ENCODE measurements at regions not wholly inside any gene's neighbourhood (a gene's known extent, or its start where the extent isn't known, plus 50 kb on each side); places are given as distances from the start of the nearest gene placed in this dataset.
"Not testable (repeated sequence)": the region's sequence is repeated elsewhere in the genome, so short reads cannot be mapped to it uniquely, and the experiment has no call there.

DNA sequence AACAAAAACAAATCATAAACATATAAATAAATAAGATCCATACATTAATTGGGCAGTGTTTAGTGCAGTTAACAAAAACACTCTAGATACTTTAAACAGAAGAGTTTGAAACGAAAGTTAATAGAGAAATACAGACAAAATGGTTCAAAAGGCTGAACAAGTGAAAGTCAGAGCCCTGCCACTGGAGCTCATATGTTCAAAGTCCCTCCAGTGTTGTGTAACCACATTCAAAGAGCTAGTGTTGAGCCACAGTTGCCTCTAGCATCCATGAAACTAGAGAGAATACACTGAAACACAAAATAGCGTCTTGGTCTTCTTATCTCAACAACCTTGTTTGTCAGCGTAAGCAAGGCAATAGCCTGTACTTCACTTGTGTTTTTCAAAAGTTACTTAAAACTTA, 1309.8 kb upstream of the NRXN1 start:
- POLR2A ChIA-PET: interaction anchor here (0.7 kb wide), 1 partner anchor 32 kb away, joined by 3 read pairs; no protein-coding TSS in a partner anchor
- intact Hi-C loops (cut with micrococcal nuclease): no loop called here
- BruUV-seq (replicated peaks): no TSS peak
- CTCF ChIA-PET: interaction anchor here (0.5 to 0.6 kb wide), 2 partner anchors 18 to 647 kb away, joined by 3 to 4 read pairs; no protein-coding TSS in a partner anchor
- DNase-seq (ENCODE audit: unreplicated experiment): no peak
- Mint-ChIP-seq H3K27ac (ENCODE audit: low read depth, unreplicated experiment) (no peak overlapping the region), H3K27me3 (ENCODE audit: insufficient read depth, unreplicated experiment) (no peaks in the 10 kb centered on the region), H3K9me3 (ENCODE audit: unreplicated experiment) (no peaks in the 10 kb centered on the region), H3K4me1 (ENCODE audit: insufficient read depth, unreplicated experiment) (peaks cover 6% of the 10 kb centered on the region), H3K36me3 (ENCODE audit: insufficient read depth, unreplicated experiment) (no peaks in the 10 kb centered on the region), H3K4me3 (ENCODE audit: unreplicated experiment) (no peak overlapping the region)
- TF ChIP-seq, protein P1, sequence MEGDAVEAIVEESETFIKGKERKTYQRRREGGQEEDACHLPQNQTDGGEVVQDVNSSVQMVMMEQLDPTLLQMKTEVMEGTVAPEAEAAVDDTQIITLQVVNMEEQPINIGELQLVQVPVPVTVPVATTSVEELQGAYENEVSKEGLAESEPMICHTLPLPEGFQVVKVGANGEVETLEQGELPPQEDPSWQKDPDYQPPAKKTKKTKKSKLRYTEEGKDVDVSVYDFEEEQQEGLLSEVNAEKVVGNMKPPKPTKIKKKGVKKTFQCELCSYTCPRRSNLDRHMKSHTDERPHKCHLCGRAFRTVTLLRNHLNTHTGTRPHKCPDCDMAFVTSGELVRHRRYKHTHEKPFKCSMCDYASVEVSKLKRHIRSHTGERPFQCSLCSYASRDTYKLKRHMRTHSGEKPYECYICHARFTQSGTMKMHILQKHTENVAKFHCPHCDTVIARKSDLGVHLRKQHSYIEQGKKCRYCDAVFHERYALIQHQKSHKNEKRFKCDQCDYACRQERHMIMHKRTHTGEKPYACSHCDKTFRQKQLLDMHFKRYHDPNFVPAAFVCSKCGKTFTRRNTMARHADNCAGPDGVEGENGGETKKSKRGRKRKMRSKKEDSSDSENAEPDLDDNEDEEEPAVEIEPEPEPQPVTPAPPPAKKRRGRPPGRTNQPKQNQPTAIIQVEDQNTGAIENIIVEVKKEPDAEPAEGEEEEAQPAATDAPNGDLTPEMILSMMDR (IDR thresholded peaks at IDR 0.05; ENCODE audit: unreplicated experiment): no peak

DNA sequence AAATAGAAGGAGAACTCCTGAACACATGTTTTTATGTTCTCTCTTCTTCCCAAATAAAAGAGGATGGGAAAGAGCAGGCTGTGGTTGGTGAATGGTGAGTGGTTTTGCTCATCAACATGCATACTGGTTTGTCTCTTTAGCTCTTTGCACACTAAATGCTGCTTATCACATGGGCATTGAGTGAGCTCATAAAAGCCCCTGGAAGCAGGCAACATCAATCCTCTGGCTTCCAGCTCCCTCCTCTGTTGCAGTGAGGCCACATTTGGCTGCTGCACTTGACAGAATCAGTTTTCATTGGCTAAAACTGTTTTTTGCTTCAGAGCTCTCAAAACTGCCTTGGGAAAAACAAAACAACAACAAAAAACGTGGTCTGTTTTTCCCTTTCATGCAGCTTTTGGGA, 1308.2 kb upstream of the NRXN1 start:
- no peaks in the 10 kb centered on the region for H3K27me3 Mint-ChIP-seq (ENCODE audit: insufficient read depth, unreplicated experiment)
- ChIA-PET POLR2A (no interaction called here), CTCF (no interaction called here)
- peaks cover 6% of the 10 kb centered on the region for H3K4me1 Mint-ChIP-seq (ENCODE audit: insufficient read depth, unreplicated experiment)
- intact Hi-C loops (cut with micrococcal nuclease): no loop called here
- no peaks in the 10 kb centered on the region for H3K36me3 Mint-ChIP-seq (ENCODE audit: insufficient read depth, unreplicated experiment)
- no peaks in the 10 kb centered on the region for H3K9me3 Mint-ChIP-seq (ENCODE audit: unreplicated experiment)
- H3K4me3 Mint-ChIP-seq (ENCODE audit: unreplicated experiment): no peak overlapping the region
- BruUV-seq (replicated peaks): no TSS peak
- TF ChIP-seq, protein P1 (IDR thresholded peaks at IDR 0.05; ENCODE audit: unreplicated experiment): no peak
- DNase-seq (ENCODE audit: unreplicated experiment): no peak
- H3K27ac Mint-ChIP-seq (ENCODE audit: low read depth, unreplicated experiment): no peak overlapping the region

DNA sequence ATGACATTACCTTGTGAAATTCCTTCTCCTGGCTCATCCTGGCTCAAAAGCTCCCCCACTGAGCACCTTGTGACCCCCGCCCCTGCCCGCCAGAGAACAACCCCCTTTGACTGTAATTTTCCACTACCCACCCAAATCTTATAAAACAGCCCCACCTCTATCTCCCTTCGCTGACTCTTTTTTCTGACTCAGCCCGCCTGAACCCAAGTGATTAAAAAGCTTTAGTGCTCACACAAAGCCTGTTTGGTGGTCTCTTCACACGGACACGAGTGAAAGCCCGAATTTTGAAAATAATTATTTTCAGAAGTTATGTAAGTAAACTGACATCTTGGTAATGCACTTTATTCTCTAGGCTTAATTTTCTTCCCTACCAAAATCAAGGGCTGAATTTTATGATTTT, 1305.9 kb upstream of the NRXN1 start:
- DNase-seq (ENCODE audit: unreplicated experiment); H3K4me1 Mint-ChIP-seq (ENCODE audit: insufficient read depth, unreplicated experiment); H3K4me3 Mint-ChIP-seq (ENCODE audit: unreplicated experiment); H3K36me3 Mint-ChIP-seq (ENCODE audit: insufficient read depth, unreplicated experiment); BruUV-seq (replicated peaks); POLR2A ChIA-PET; H3K27ac Mint-ChIP-seq (ENCODE audit: low read depth, unreplicated experiment); H3K27me3 Mint-ChIP-seq (ENCODE audit: insufficient read depth, unreplicated experiment); H3K9me3 Mint-ChIP-seq (ENCODE audit: unreplicated experiment); intact Hi-C loops (cut with micrococcal nuclease): not testable (repeated sequence)
- CTCF ChIA-PET: interaction anchor here (0.8 kb wide), 1 partner anchor 10 kb away, joined by 3 read pairs; no protein-coding TSS in a partner anchor

DNA sequence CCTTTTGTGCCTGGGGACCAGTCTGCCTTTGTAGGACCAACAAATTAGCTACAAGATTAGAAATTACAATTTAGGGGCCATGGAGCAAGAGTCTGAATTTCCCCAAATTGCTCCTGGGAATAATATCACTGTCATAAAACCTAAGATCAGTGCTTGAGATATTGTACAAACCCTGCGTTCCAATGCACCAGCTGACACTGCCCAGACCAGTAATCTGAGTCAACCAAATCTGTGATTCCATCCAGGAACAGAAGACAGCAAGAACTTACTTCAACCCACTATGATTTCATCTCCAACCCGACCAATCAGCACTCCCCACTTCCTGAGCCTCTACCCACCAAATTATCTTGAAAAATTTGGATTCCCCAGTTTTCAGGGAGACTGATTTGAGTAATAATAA, 1305.0 kb upstream of the NRXN1 start:
- DNase-seq (ENCODE audit: unreplicated experiment): peak; percentile 18
- CTCF ChIA-PET: interaction anchor here (1.0 kb wide), 1 partner anchor 9 kb away, joined by 4 read pairs; no protein-coding TSS in a partner anchor

More for the DNA sequence above, 1305.0 kb upstream of the NRXN1 start:
- H3K4me1 Mint-ChIP-seq (ENCODE audit: insufficient read depth, unreplicated experiment): peaks cover 6% of the 10 kb centered on the region
- BruUV-seq (replicated peaks): no TSS peak
- POLR2A ChIA-PET: no interaction called here
- intact Hi-C loops (cut with micrococcal nuclease): no loop called here
- no peaks in the 10 kb centered on the region for H3K9me3 Mint-ChIP-seq (ENCODE audit: unreplicated experiment)
- TF ChIP-seq, protein P1 (IDR thresholded peaks at IDR 0.05; ENCODE audit: unreplicated experiment): no peak
- no peak overlapping the region for H3K27ac Mint-ChIP-seq (ENCODE audit: low read depth, unreplicated experiment)
- no peaks in the 10 kb centered on the region for H3K27me3 Mint-ChIP-seq (ENCODE audit: insufficient read depth, unreplicated experiment)
- no peak overlapping the region for H3K4me3 Mint-ChIP-seq (ENCODE audit: unreplicated experiment)
- no peaks in the 10 kb centered on the region for H3K36me3 Mint-ChIP-seq (ENCODE audit: insufficient read depth, unreplicated experiment)
